ENCODE measurements at regions not wholly inside any gene's neighbourhood (a gene's known extent, or its start where the extent isn't known, plus 50 kb on each side); places are given as distances from the start of the nearest gene placed in this dataset.

GRCh38 chr1:95631695-95632094, 397.7 kb downstream of the RWDD3 start:
- no peaks in the 10 kb centered on the region for H3K27me3 ChIP-seq (ENCODE audit: control insufficient read depth in 1 of 2, insufficient read depth in 2 of 2, low read length in 2 of 2)
- TF ChIP-seq, protein P1, sequence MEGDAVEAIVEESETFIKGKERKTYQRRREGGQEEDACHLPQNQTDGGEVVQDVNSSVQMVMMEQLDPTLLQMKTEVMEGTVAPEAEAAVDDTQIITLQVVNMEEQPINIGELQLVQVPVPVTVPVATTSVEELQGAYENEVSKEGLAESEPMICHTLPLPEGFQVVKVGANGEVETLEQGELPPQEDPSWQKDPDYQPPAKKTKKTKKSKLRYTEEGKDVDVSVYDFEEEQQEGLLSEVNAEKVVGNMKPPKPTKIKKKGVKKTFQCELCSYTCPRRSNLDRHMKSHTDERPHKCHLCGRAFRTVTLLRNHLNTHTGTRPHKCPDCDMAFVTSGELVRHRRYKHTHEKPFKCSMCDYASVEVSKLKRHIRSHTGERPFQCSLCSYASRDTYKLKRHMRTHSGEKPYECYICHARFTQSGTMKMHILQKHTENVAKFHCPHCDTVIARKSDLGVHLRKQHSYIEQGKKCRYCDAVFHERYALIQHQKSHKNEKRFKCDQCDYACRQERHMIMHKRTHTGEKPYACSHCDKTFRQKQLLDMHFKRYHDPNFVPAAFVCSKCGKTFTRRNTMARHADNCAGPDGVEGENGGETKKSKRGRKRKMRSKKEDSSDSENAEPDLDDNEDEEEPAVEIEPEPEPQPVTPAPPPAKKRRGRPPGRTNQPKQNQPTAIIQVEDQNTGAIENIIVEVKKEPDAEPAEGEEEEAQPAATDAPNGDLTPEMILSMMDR (IDR thresholded peaks at IDR 0.05): no peak
- H3K9me3 ChIP-seq (ENCODE audit: control insufficient read depth in 1 of 2, insufficient read depth in 1 of 2, low read length in 2 of 2): no peaks in the 10 kb centered on the region
- Mint-ChIP-seq H3K27ac (no peak overlapping the region), H3K27me3 (no peaks in the 10 kb centered on the region), H3K36me3 (ENCODE audit: low read depth) (no peaks in the 10 kb centered on the region), H3K4me3 (no peak overlapping the region), H3K4me1 (ENCODE audit: low read depth) (no peaks in the 10 kb centered on the region), H3K9me3 (no peaks in the 10 kb centered on the region)
- ATAC-seq (ENCODE audit: poor library complexity) (no peak), DNase-seq (no peak)
- ChIA-PET CTCF (no interaction called here), POLR2A (no interaction called here)
- no peak overlapping the region for H3K4me3 ChIP-seq (ENCODE audit: low read length)
- no peak overlapping the region for H3K27ac ChIP-seq (ENCODE audit: low read depth in 1 of 2, low read length in 2 of 2)
- H3K4me1 ChIP-seq (ENCODE audit: insufficient read depth, low read length): no peaks in the 10 kb centered on the region
- H3K36me3 ChIP-seq (ENCODE audit: insufficient read depth, low read length): no peaks in the 10 kb centered on the region
- intact Hi-C loops (cut with DNase I, micrococcal nuclease): no loop called here

- ATAC-seq (ENCODE audit: poor library complexity) (no peak), DNase-seq (no peak)
- ChIA-PET CTCF (no interaction called here), POLR2A (no interaction called here)
- H3K27me3 ChIP-seq (ENCODE audit: control insufficient read depth in 1 of 2, insufficient read depth in 2 of 2, low read length in 2 of 2): no peaks in the 10 kb centered on the region
- H3K9me3 ChIP-seq (ENCODE audit: control insufficient read depth in 1 of 2, insufficient read depth in 1 of 2, low read length in 2 of 2): no peaks in the 10 kb centered on the region
- Mint-ChIP-seq H3K4me1 (ENCODE audit: low read depth) (no peaks in the 10 kb centered on the region), H3K4me3 (no peak overlapping the region), H3K27me3 (no peaks in the 10 kb centered on the region), H3K9me3 (no peaks in the 10 kb centered on the region), H3K36me3 (ENCODE audit: low read depth) (no peaks in the 10 kb centered on the region), H3K27ac (no peak overlapping the region)
- H3K36me3 ChIP-seq (ENCODE audit: insufficient read depth, low read length): no peaks in the 10 kb centered on the region
- H3K27ac ChIP-seq (ENCODE audit: low read depth in 1 of 2, low read length in 2 of 2): no peak overlapping the region
- intact Hi-C loops (cut with DNase I, micrococcal nuclease): no loop called here
- no peaks in the 10 kb centered on the region for H3K4me1 ChIP-seq (ENCODE audit: insufficient read depth, low read length)
- H3K4me3 ChIP-seq (ENCODE audit: low read length): no peak overlapping the region
- TF ChIP-seq, protein P1 (IDR thresholded peaks at IDR 0.05): no peak
Observed at GRCh38 chr1:95635811-95636210, 401.8 kb downstream of the RWDD3 start.

GRCh38 chr1:95636897-95637296, 402.9 kb downstream of the RWDD3 start:
- no peak overlapping the region for H3K4me3 ChIP-seq (ENCODE audit: low read length)

More at GRCh38 chr1:95636897-95637296, 402.9 kb downstream of the RWDD3 start:
- intact Hi-C loops (cut with DNase I, micrococcal nuclease): no loop called here
- H3K9me3 Mint-ChIP-seq: no peaks in the 10 kb centered on the region
- H3K27me3 ChIP-seq (ENCODE audit: control insufficient read depth in 1 of 2, insufficient read depth in 2 of 2, low read length in 2 of 2): no peaks in the 10 kb centered on the region
- H3K4me1 ChIP-seq (ENCODE audit: insufficient read depth, low read length): no peaks in the 10 kb centered on the region
- ATAC-seq (ENCODE audit: poor library complexity) (no peak), DNase-seq (no peak)
- no peaks in the 10 kb centered on the region for H3K4me1 Mint-ChIP-seq (ENCODE audit: low read depth)
- no peak overlapping the region for H3K27ac Mint-ChIP-seq
- TF ChIP-seq, protein P1 (IDR thresholded peaks at IDR 0.05): no peak
- no peaks in the 10 kb centered on the region for H3K36me3 ChIP-seq (ENCODE audit: insufficient read depth, low read length)
- POLR2A ChIA-PET: no interaction called here
- no peaks in the 10 kb centered on the region for H3K27me3 Mint-ChIP-seq
- H3K4me3 Mint-ChIP-seq: no peak overlapping the region
- no peaks in the 10 kb centered on the region for H3K36me3 Mint-ChIP-seq (ENCODE audit: low read depth)
- CTCF ChIA-PET: no interaction called here
- no peaks in the 10 kb centered on the region for H3K9me3 ChIP-seq (ENCODE audit: control insufficient read depth in 1 of 2, insufficient read depth in 1 of 2, low read length in 2 of 2)
- H3K27ac ChIP-seq (ENCODE audit: low read depth in 1 of 2, low read length in 2 of 2): no peak overlapping the region
